Gastroesophageal sphincter (tissue), 3 donors: ENCODE measurements at regions not wholly inside any gene's neighbourhood (a gene's known extent, or its start where the extent isn't known, plus 50 kb on each side); places are given as distances from the start of the nearest gene placed in this dataset.

Source experiments
- CTCF ChIP-seq, 4 experiments: fragments of 200-600 bp in 2 of 4; fragments of 450-650 bp in 2 of 4; sonication (generic) in 1 of 4; IDR thresholded peaks; one replicate each; pipeline ENCODE4 v1.5.1; 2017 to 2019; ENCODE audit warnings: antibody characterized with exemption in 4 of 4, mild to moderate bottlenecking in 2 of 4, moderate library complexity in 2 of 4
- EP300 ChIP-seq: sonication (generic); formaldehyde crosslinking; IDR thresholded peaks from one replicate; pipeline ENCODE4 v1.6.1; 2017; ENCODE audit warnings: antibody characterized with exemption, mild to moderate bottlenecking
- POLR2AphosphoS5 ChIP-seq: sonication (generic); formaldehyde crosslinking; IDR thresholded peaks from one replicate; pipeline ENCODE4 v1.6.1; 2017; ENCODE audit warnings: antibody characterized with exemption

- TF ChIP-seq CTCF (IDR thresholded peaks at IDR 0.05) (no peak), POLR2AphosphoS5 (no peak), EP300 (no peak)
These were observed 202.1 kb upstream of the TMEM161B start for GRCh38 chr5:88470745-88471144.
